OCI-LY1 (cell line): ENCODE measurements at regions not wholly inside any gene's neighbourhood (a gene's known extent, or its start where the extent isn't known, plus 50 kb on each side); places are given as distances from the start of the nearest gene placed in this dataset.

Source experiments
- H2AFZ ChIP-seq: fragments of 200-600 bp; sonication (generic), shearing (Covaris generic); 2 replicates; pipeline ENCODE4 v1.6.0; 2014; ENCODE audit warnings: antibody characterized with exemption, mild to moderate bottlenecking, low read length
- H3F3A ChIP-seq: fragments of 200-600 bp; sonication (generic), shearing (Covaris generic); 2 replicates; pipeline ENCODE4 v1.6.0; 2014; ENCODE audit warnings: mild to moderate bottlenecking, antibody characterized with exemption, low read length, moderate library complexity; ENCODE audit not compliant: insufficient read depth
- H3K27ac ChIP-seq: fragments of 200-600 bp; sonication (generic); 2 replicates; pipeline ENCODE4 v1.5.1; 2014; ENCODE audit warnings: low read length, mixed run types, mild to moderate bottlenecking, low read depth; ENCODE audit not compliant: poor library complexity, severe bottlenecking
- H3K27me3 ChIP-seq: fragments of 200-600 bp; sonication (generic); 2 replicates; pipeline ENCODE4 v1.6.0; 2014; ENCODE audit warnings: antibody characterized with exemption, mild to moderate bottlenecking, low read length, moderate library complexity; ENCODE audit not compliant: insufficient read depth
- H3K36me3 ChIP-seq: fragments of 200-600 bp; sonication (generic); 2 replicates; pipeline ENCODE4 v1.6.1; 2014; ENCODE audit warnings: mild to moderate bottlenecking, antibody characterized with exemption, low read length, moderate library complexity, mixed read lengths; ENCODE audit not compliant: insufficient read depth
- H3K4me1 ChIP-seq: fragments of 200-600 bp; sonication (generic); 2 replicates; pipeline ENCODE4 v1.5.1; 2014; ENCODE audit warnings: mild to moderate bottlenecking, low read length, moderate library complexity; ENCODE audit not compliant: insufficient read depth, severe bottlenecking
- H3K4me2 ChIP-seq: fragments of 200-600 bp; sonication (generic), shearing (Covaris generic); 2 replicates; pipeline ENCODE4 v1.6.1; 2014; ENCODE audit warnings: low read length
- H3K4me3 ChIP-seq: fragments of 200-600 bp; sonication (generic); 2 replicates; pipeline ENCODE4 v1.5.1; 2014; ENCODE audit warnings: low read length, low read depth, mild to moderate bottlenecking, mixed read lengths; ENCODE audit not compliant: poor library complexity, severe bottlenecking
- H3K79me2 ChIP-seq: fragments of 200-600 bp; shearing (Covaris generic); 2 replicates; pipeline ENCODE4 v1.6.1; 2016; ENCODE audit warnings: mixed run types, low read length, mixed read lengths; ENCODE audit not compliant: insufficient read depth
- H3K9ac ChIP-seq: fragments of 200-600 bp; sonication (generic), shearing (Covaris generic); 2 replicates; pipeline ENCODE4 v1.6.1; 2014; ENCODE audit warnings: mild to moderate bottlenecking, low read length, mixed read lengths
- H3K9me2 ChIP-seq: fragments of 200-600 bp; sonication (generic), shearing (Covaris generic); 2 replicates; pipeline ENCODE4 v1.6.1; 2014; ENCODE audit warnings: low read depth, mild to moderate bottlenecking, low read length, mixed read lengths
- H3K9me3 ChIP-seq: fragments of 200-600 bp; shearing (Covaris generic); 2 replicates; pipeline ENCODE4 v1.6.1; 2014; ENCODE audit warnings: low read length, mixed read lengths
- H4K20me1 ChIP-seq: fragments of 200-600 bp; sonication (generic), shearing (Covaris generic); 2 replicates; pipeline ENCODE4 v1.6.0; 2016; ENCODE audit warnings: mild to moderate bottlenecking, low read length; ENCODE audit not compliant: insufficient read depth
- EZH2 ChIP-seq: fragments of 200-600 bp; sonication (generic), shearing (Covaris generic); IDR thresholded peaks from 2 replicates; pipeline ENCODE4 v1.8.0; 2017; ENCODE audit warnings: borderline replicate concordance, mixed run types, mild to moderate bottlenecking, antibody characterized with exemption, low read length, moderate library complexity, mixed read lengths
- TF ChIP-seq, protein P1 (sequence below): fragments of 200-600 bp; sonication (generic), shearing (Covaris generic); IDR thresholded peaks from 2 replicates; pipeline ENCODE4 v1.5.1; 2017; ENCODE audit warnings: mild to moderate bottlenecking, antibody characterized with exemption, low read length, moderate library complexity, mixed read lengths

DNA sequence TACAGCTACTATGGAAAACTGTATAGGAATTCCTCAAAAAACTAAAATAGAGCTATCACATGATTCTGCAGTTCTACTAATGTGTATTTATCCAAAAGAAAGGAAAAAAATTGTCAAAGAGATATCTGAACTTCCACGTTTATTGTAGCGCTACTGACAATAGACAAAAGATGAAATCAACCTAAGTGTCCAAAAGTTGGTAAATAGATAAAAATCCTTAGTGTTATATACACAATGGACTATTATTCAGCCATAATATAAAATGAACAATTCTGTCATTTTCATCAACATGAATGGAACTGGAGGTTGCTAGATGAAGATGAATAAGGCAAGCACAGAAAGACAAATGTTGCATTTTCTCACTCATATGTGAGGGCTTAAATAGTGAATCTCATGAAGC, 1492.1 kb downstream of the MRPL39 start:
- Histone ChIP-seq H4K20me1 (no peaks in the 10 kb centered on the region), H3K9me2 (no peaks in the 10 kb centered on the region), H3F3A (no peaks in the 10 kb centered on the region), H3K79me2 (no peaks in the 10 kb centered on the region), H2AFZ (no peak overlapping the region), H3K9me3 (no peaks in the 10 kb centered on the region), H3K4me2 (no peak overlapping the region), H3K9ac (no peak overlapping the region), H3K27ac (no peak overlapping the region), H3K4me3 (no peak overlapping the region), H3K4me1 (no peaks in the 10 kb centered on the region), H3K36me3 (no peaks in the 10 kb centered on the region), H3K27me3 (no peaks in the 10 kb centered on the region)
- TF ChIP-seq EZH2: no peak
- TF ChIP-seq, protein P1, sequence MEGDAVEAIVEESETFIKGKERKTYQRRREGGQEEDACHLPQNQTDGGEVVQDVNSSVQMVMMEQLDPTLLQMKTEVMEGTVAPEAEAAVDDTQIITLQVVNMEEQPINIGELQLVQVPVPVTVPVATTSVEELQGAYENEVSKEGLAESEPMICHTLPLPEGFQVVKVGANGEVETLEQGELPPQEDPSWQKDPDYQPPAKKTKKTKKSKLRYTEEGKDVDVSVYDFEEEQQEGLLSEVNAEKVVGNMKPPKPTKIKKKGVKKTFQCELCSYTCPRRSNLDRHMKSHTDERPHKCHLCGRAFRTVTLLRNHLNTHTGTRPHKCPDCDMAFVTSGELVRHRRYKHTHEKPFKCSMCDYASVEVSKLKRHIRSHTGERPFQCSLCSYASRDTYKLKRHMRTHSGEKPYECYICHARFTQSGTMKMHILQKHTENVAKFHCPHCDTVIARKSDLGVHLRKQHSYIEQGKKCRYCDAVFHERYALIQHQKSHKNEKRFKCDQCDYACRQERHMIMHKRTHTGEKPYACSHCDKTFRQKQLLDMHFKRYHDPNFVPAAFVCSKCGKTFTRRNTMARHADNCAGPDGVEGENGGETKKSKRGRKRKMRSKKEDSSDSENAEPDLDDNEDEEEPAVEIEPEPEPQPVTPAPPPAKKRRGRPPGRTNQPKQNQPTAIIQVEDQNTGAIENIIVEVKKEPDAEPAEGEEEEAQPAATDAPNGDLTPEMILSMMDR: no peak

DNA sequence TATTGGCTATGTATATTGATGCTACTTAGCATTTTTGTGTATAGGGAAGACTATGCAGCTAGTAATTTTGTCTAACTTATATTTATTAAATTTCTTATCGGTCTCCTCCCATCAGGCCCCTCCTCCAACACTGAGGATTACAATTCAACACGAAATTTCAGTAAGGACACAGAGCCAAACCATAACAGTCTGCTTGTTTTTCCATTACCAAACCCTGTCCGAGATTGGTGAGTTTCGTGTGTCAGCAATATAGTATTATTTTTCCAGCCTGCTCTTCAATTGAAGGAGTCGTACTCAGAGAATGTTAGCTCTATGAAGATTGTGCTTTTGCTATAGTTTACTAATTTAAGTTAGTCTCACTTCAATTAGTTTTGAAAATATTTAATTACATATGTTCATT, 1495.3 kb downstream of the MRPL39 start:
- Histone ChIP-seq H2AFZ (no peak overlapping the region), H3K27ac (no peak overlapping the region), H3K9ac (no peak overlapping the region), H3K4me2 (no peak overlapping the region), H3K4me3 (no peak overlapping the region), H3K79me2 (no peaks in the 10 kb centered on the region), H3K27me3 (no peaks in the 10 kb centered on the region), H3K9me2 (no peaks in the 10 kb centered on the region), H3K4me1 (no peaks in the 10 kb centered on the region), H3F3A (no peaks in the 10 kb centered on the region), H4K20me1 (no peaks in the 10 kb centered on the region), H3K9me3 (no peaks in the 10 kb centered on the region), H3K36me3 (no peaks in the 10 kb centered on the region)
- TF ChIP-seq, protein P1: no peak
- no peak for TF ChIP-seq EZH2

DNA sequence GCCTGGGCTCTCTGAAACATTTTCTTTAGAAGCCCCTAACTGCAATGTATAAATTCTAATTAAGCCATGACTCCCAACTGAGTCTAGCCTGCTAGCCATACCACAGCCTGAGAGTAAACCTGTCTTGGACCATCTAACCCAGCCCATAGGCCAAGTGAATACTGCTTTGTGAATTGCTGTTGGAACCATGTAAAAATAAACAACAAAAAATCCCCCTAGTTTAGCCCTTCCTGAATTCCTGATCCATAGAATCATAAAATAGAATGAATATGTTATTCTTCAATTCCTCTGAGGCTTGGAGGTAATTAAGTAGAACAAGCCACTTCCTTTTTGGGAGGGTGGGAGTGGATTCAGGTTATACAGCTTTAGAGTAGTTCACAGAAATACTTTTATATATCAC, 1496.4 kb downstream of the MRPL39 start:
- H3K4me3 ChIP-seq: no peak overlapping the region
- H3K36me3 ChIP-seq: no peaks in the 10 kb centered on the region
- no peaks in the 10 kb centered on the region for H3K4me1 ChIP-seq
- H3K79me2 ChIP-seq: no peaks in the 10 kb centered on the region
- H3K27me3 ChIP-seq: no peaks in the 10 kb centered on the region
- no peaks in the 10 kb centered on the region for H4K20me1 ChIP-seq
- no peaks in the 10 kb centered on the region for H3F3A ChIP-seq
- no peak overlapping the region for H3K4me2 ChIP-seq
- H3K9me3 ChIP-seq: no peaks in the 10 kb centered on the region
- no peak overlapping the region for H2AFZ ChIP-seq
- TF ChIP-seq EZH2: no peak
- TF ChIP-seq, protein P1: no peak
- H3K9ac ChIP-seq: no peak overlapping the region
- no peaks in the 10 kb centered on the region for H3K9me2 ChIP-seq
- no peak overlapping the region for H3K27ac ChIP-seq
